ENCODE measurements at regions not wholly inside any gene's neighbourhood (a gene's known extent, or its start where the extent isn't known, plus 50 kb on each side); places are given as distances from the start of the nearest gene placed in this dataset.

DNA sequence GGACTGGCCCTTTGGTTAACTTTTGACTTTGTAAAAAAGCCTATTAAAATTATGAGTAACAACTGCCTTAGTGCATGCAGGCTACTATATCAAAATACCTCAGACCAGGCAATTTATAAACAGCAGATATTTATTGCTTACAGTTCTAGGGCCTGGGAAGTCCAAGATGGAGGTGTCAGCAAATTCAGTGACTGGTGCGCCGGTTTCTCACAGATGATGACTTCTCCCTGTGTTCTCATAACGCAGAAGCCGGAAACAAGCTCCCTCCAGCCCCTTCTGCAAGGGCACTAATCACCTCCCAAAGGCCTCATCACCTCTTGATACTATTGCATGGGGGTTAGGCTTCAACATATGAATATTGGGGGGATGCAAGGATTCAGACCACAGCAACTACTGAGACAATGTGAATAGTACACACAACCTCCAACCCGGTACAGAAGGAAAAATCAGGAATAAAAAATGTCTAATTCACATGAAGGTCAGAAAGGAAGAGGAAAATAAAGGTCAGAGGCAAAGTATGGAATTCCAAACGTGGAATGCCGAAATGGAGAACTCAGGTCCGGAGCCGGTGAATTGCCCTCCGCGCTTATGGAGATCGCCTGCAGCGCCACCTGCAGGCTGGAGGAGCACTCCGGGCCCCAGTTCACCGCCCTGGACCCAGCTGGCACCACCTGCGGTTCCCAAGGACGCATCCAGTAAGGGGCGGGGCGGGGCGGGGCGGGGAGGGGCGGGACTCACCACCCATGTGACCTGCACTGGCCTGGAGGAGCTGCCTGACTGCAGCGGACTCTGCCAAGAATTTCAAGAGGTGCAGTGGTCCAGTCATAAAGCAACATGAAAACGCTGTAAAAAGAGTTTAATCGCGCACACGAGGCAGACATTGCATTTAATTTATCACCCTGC lies 203.4 kb downstream of the KIF26A start:
- TF ChIP-seq, protein P1, sequence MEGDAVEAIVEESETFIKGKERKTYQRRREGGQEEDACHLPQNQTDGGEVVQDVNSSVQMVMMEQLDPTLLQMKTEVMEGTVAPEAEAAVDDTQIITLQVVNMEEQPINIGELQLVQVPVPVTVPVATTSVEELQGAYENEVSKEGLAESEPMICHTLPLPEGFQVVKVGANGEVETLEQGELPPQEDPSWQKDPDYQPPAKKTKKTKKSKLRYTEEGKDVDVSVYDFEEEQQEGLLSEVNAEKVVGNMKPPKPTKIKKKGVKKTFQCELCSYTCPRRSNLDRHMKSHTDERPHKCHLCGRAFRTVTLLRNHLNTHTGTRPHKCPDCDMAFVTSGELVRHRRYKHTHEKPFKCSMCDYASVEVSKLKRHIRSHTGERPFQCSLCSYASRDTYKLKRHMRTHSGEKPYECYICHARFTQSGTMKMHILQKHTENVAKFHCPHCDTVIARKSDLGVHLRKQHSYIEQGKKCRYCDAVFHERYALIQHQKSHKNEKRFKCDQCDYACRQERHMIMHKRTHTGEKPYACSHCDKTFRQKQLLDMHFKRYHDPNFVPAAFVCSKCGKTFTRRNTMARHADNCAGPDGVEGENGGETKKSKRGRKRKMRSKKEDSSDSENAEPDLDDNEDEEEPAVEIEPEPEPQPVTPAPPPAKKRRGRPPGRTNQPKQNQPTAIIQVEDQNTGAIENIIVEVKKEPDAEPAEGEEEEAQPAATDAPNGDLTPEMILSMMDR (IDR thresholded peaks at IDR 0.05), result no peak
- TF ChIP-seq POLR2AphosphoS5 (IDR thresholded peaks at IDR 0.05) (no peak), POLR2A (IDR thresholded peaks at IDR 0.05) (no peak)

All from breast epithelium (tissue), 3 donors.